ENCODE measurements at regions not wholly inside any gene's neighbourhood (a gene's known extent, or its start where the extent isn't known, plus 50 kb on each side); places are given as distances from the start of the nearest gene placed in this dataset.

- no peak for DNase-seq (ENCODE audit: low read depth)
Measured at GRCh38 chr9:32698706-32699277, 63.3 kb upstream of the TAF1L start.

- DNase-seq (ENCODE audit: low read depth), result peak; percentile 9
Measured at GRCh38 chr9:32701321-32702022, 66.0 kb upstream of the TAF1L start.

- no peak for DNase-seq (ENCODE audit: low read depth)
Measured at GRCh38 chr9:32703635-32704034, 68.2 kb upstream of the TAF1L start.

- no peak for DNase-seq (ENCODE audit: low read depth)
Measured at GRCh38 chr9:32704343-32704742, 68.9 kb upstream of the TAF1L start.

GRCh38 chr9:32705059-32705458, 69.6 kb upstream of the TAF1L start:
- peak; percentile 55 for DNase-seq (ENCODE audit: low read depth)

- DNase-seq (ENCODE audit: low read depth), result peak; percentile 21
Measured at GRCh38 chr9:32706004-32706724, 70.7 kb upstream of the TAF1L start.

- no peak for DNase-seq (ENCODE audit: low read depth)
Measured at GRCh38 chr9:32706725-32707100, 71.2 kb upstream of the TAF1L start.

- DNase-seq (ENCODE audit: low read depth), result no peak
Measured at GRCh38 chr9:32707326-32707725, 71.9 kb upstream of the TAF1L start.

GRCh38 chr9:32708480-32709150, 73.1 kb upstream of the TAF1L start:
- DNase-seq (ENCODE audit: low read depth), result no peak

- no peak for DNase-seq (ENCODE audit: low read depth)
Measured at GRCh38 chr9:32709871-32710270, 73.5 kb upstream of the TMEM215 start.

GRCh38 chr9:32716425-32716824, 66.9 kb upstream of the TMEM215 start:
- DNase-seq (ENCODE audit: low read depth), result no peak

- DNase-seq (ENCODE audit: low read depth), result no peak
Measured at GRCh38 chr9:32716955-32717543, 66.3 kb upstream of the TMEM215 start.

GRCh38 chr9:32722704-32723103, 60.6 kb upstream of the TMEM215 start:
- DNase-seq (ENCODE audit: low read depth), result no peak

GRCh38 chr9:32723789-32724325, 59.5 kb upstream of the TMEM215 start:
- no peak for DNase-seq (ENCODE audit: low read depth)

- no peak for DNase-seq (ENCODE audit: low read depth)
Measured at GRCh38 chr9:32725066-32725860, 58.1 kb upstream of the TMEM215 start.

GRCh38 chr9:32728181-32728580, 55.2 kb upstream of the TMEM215 start:
- no peak for DNase-seq (ENCODE audit: low read depth)

Measured in RPMI7951 (cell line).